Progenitor cell of endocrine pancreas (in vitro differentiated cells): ENCODE measurements at regions not wholly inside any gene's neighbourhood (a gene's known extent, or its start where the extent isn't known, plus 50 kb on each side); places are given as distances from the start of the nearest gene placed in this dataset.

Experiments used
- DNase-seq: peaks from one replicate; pipeline ENCODE4 v3.0.0; 2021; ENCODE audit warnings: low spot score; ENCODE audit not compliant: unreplicated experiment
- H3K27ac Mint-ChIP-seq: 2 replicates; pipeline ENCODE4 v1.8.0; 2021; ENCODE audit warnings: mild to moderate bottlenecking, moderate library complexity, mixed read lengths
- H3K27me3 Mint-ChIP-seq: 2 replicates; pipeline ENCODE4 v1.8.0; 2021; ENCODE audit warnings: mixed read lengths
- H3K36me3 Mint-ChIP-seq: 2 replicates; pipeline ENCODE4 v1.8.0; 2022; ENCODE audit warnings: mixed read lengths; ENCODE audit not compliant: insufficient read depth
- H3K4me1 Mint-ChIP-seq: 2 replicates; pipeline ENCODE4 v1.8.0; 2021; ENCODE audit warnings: low read depth, mixed read lengths
- H3K4me3 Mint-ChIP-seq: 2 replicates; pipeline ENCODE4 v1.8.0; 2021; ENCODE audit warnings: low read depth, mild to moderate bottlenecking, moderate library complexity, mixed read lengths
- H3K9me3 Mint-ChIP-seq: 2 replicates; pipeline ENCODE4 v1.8.0; 2021; ENCODE audit warnings: low read depth, mixed read lengths
- CTCF ChIP-seq: fragments of 200-600 bp; sonication (generic); IDR thresholded peaks from one replicate; pipeline ENCODE4 v1.5.0; 2021; ENCODE audit warnings: antibody characterized with exemption, mild to moderate bottlenecking; ENCODE audit not compliant: unreplicated experiment

GRCh38 chr1:195113471-195113870 lies 1494.8 kb downstream of the KCNT2 start:
- Mint-ChIP-seq H3K4me3 (no peak overlapping the region), H3K27me3 (no peaks in the 10 kb centered on the region), H3K4me1 (no peaks in the 10 kb centered on the region), H3K27ac (no peak overlapping the region), H3K9me3 (no peaks in the 10 kb centered on the region), H3K36me3 (no peaks in the 10 kb centered on the region)
- no peak for TF ChIP-seq CTCF
- DNase-seq, result no peak

GRCh38 chr1:195105773-195106172 lies 1502.5 kb downstream of the KCNT2 start:
- Mint-ChIP-seq H3K36me3 (no peaks in the 10 kb centered on the region), H3K4me1 (no peaks in the 10 kb centered on the region), H3K9me3 (peaks cover 15% of the 10 kb centered on the region), H3K27me3 (no peaks in the 10 kb centered on the region), H3K27ac (no peak overlapping the region), H3K4me3 (no peak overlapping the region)
- no peak for TF ChIP-seq CTCF
- DNase-seq, result no peak

- no peaks in the 10 kb centered on the region for H3K36me3 Mint-ChIP-seq
- TF ChIP-seq CTCF, result no peak
- no peak overlapping the region for H3K27ac Mint-ChIP-seq
- H3K9me3 Mint-ChIP-seq, result peaks cover 15% of the 10 kb centered on the region
- H3K27me3 Mint-ChIP-seq, result no peaks in the 10 kb centered on the region
- DNase-seq, result no peak
- H3K4me1 Mint-ChIP-seq, result no peaks in the 10 kb centered on the region
- H3K4me3 Mint-ChIP-seq, result no peak overlapping the region
Observed at GRCh38 chr1:195105281-195105680, 1503.0 kb downstream of the KCNT2 start.

- H3K4me3 Mint-ChIP-seq, result no peak overlapping the region
- no peak for DNase-seq
- H3K27me3 Mint-ChIP-seq, result no peaks in the 10 kb centered on the region
- H3K27ac Mint-ChIP-seq, result no peak overlapping the region
- H3K36me3 Mint-ChIP-seq, result no peaks in the 10 kb centered on the region
- no peak for TF ChIP-seq CTCF
- no peaks in the 10 kb centered on the region for H3K9me3 Mint-ChIP-seq
- peaks cover 3% of the 10 kb centered on the region for H3K4me1 Mint-ChIP-seq
Observed at GRCh38 chr1:195097316-195097715, 1510.9 kb downstream of the KCNT2 start.

GRCh38 chr1:195096051-195096521 lies 1512.2 kb downstream of the KCNT2 start:
- Mint-ChIP-seq H3K27me3 (no peaks in the 10 kb centered on the region), H3K27ac (no peak overlapping the region)
- DNase-seq, result no peak

More at GRCh38 chr1:195096051-195096521, 1512.2 kb downstream of the KCNT2 start:
- Mint-ChIP-seq H3K9me3 (no peaks in the 10 kb centered on the region), H3K4me3 (no peak overlapping the region), H3K36me3 (no peaks in the 10 kb centered on the region), H3K4me1 (peaks cover 3% of the 10 kb centered on the region)
- TF ChIP-seq CTCF, result no peak
